HG03159 (cell line): ENCODE measurements at regions not wholly inside any gene's neighbourhood (a gene's known extent, or its start where the extent isn't known, plus 50 kb on each side); places are given as distances from the start of the nearest gene placed in this dataset.
A peak's percentile ranks its signal among the peaks of the same experiment; 100 is the strongest.

Experiments used
- ATAC-seq: cut with Tn5 transposase; IDR thresholded peaks from one replicate; pipeline ENCODE4 v1.9.1; 2021; ENCODE audit warnings: mild to moderate bottlenecking, moderate library complexity; ENCODE audit not compliant: unreplicated experiment

DNA sequence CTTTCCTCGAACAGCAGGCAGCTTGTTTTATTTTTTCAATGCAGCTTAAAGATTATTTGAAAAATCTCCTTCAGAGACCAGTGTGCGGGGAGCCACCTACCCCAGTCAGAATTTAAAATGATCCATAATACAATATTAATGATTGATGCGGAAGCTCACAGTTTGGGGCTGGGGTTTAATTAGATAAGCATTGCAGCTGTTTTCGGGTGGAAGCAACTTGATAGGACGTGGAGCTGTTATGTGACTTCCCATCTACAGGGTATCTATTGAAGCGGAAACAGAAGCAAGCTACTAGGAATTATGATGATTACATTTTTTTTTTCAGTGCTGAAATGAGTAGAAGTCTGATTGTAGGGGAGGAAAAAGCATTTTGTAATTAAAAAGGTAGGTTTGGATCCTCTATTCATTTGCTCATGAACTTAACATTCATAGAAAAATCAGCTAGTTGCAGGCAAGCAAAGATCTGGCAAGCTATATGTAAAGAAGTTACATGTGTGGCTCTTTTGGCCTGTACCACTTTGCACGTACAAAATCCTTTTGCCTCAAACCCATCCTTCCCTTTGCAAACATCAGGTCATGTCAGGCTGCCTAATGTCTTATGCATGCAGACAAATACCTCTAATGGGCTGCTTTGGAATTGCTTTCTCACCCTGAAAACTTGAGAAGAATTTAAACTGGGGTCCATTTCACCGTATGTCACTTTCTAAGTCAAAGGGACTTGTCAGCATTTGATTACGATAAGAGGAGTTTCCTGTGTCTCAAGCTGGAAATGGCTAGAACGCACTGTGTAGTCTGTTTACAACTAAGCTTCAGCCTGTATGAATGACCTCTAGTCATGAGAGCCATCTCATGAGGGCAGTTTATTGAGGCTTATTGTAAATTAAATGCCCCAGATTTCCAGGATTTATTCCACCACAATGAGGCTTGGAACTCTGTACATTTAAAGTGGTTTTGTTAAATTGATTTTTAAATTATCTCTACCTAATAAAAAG, 267.1 kb upstream of the TMTC4 start:
- ATAC-seq = no peak

DNA sequence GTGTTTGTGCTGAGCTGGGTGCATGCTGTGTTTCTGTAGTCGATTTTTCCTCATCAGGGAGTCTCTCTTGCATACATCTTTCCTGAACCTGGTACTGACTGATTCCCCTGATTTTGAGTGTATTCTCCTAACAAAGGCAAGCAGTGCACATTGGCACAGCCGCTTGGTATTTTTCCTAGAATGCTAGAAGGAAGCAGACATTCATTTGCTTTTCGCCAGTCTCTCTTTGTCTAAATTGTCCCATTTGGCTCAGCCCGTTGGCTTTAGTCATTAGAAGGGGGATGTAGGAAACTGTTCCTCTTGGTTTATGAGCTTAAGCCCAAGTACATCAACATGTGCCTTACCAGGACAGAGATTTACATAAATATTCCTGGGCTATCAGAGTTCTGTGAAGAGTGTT, 266.1 kb upstream of the TMTC4 start:
- no peak for ATAC-seq

DNA sequence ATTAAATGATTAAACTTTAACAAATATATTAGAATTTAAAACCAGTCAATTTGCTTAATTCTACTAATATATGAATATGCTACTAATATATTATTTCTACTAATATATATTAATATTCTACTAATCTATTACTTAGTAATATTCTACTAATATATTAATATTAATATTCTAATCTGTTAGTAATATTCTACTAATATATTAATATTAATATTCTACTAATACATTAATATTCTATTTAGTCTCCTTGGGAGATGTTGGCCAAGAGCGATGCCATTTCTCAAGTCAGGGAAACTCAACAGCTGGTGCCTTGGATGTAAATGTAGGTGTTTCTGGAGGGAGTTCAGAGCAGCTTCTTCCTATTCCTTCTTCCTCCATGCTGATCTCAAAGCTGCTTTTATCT, 259.2 kb upstream of the TMTC4 start:
- no peak for ATAC-seq

DNA sequence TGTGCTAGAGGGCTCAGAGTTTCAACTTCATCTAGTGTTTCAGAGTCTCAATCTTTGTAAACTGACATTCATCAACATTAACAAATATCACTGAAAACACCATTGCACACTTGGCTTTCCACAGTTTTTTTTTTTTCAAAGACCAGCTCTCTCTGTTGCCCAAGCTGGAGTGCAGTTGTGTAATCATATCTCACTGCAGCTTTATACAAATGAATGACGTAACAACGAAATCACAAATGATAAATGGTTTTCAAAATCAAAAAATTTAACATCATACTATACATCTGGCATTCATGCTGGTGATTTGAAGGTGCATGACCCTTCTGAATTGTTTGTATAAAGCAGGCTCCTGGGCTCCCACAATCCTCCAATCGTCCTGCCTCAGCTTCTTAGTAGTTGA, 248.0 kb upstream of the TMTC4 start:
- ATAC-seq = no peak

DNA sequence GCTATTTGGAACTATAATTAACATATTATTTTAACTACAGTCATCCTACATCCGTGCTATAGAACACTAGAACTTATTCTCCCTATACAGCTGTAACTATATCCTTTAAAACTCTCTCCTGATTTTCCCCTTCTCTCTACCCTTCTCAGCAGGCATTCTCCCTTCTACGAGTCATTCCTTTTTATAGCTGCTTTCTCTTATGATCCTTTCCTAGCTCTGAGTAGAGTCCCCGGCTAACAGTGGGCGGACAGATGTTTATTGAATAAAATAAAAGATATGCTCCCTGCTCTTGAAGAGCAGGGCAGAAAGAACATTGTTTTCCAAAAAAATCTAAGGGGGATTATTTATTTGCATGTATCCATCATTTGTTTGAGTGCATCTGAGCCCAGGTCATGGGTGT, 246.5 kb upstream of the TMTC4 start:
- ATAC-seq = no peak

DNA sequence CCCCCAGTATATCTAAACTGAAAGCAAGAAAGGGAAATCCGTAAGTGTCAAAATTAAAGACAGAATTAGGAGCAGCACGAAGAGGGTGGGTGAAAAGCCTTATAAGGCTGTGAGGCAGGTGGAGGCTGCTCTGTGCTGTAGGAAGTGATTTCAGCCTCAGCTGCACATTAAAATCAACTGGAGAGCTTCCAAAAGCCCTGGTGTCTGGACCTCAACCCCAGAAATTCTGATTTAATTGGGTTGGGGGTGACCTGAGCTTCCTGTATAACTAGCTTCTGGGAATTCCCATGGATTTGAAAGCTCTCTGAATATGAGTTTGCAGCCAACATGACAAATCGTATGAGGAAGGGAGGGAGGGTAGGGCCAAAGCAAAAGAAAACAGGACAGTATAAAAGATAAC, 242.4 kb upstream of the TMTC4 start:
- ATAC-seq = no peak

DNA sequence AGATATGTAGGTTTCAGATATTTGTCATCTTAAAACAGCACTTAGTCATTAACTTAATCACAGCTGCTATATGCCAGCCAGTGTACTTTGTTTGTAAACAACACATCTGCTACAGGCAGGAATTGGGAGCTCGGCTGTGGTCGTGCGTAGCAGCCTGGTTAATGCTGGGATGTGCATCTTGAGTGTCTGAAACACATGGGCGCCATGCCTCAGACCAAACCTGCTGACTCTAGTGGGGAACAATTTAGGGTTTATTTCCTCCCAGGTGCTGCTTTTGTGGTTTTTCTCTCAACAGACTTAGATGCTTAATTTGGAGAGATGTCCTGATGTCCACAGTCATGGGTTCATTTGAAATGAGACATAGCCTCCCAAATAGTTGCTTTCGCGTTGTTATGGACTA, 238.5 kb upstream of the TMTC4 start:
- no peak for ATAC-seq

DNA sequence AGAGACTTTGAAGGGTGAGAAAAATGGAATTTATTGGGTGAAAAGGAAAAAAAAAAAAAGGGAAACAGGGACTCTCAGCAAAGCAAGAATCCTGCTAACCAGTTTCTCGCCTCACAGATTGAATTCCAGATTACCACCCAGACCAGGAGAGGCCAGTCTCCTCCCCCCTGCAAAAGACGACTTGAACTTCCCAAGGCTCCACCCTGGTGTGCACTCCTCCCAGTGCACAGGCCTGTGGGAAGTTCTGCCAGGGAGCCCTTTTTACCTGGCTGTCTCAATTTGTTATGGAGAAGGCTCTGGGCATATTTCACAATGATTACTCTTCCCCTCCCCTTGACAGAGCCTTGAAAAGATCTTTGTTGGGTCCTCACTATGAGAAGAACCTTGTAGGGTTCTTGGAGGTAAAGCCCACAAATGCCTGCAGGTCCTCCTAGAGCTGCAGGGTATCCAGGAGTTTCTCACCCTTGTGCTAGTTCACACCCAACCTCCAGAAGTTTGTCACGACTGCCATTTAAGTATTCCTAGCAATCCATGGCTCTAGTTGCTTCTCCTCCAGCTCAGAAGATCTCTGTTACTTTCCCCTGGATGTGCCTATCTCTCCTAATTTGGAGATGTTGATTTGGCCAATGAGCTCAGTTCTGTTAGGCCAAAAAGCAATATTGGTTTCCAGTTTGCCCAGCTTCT, 229.8 kb upstream of the TMTC4 start:
- no peak for ATAC-seq

DNA sequence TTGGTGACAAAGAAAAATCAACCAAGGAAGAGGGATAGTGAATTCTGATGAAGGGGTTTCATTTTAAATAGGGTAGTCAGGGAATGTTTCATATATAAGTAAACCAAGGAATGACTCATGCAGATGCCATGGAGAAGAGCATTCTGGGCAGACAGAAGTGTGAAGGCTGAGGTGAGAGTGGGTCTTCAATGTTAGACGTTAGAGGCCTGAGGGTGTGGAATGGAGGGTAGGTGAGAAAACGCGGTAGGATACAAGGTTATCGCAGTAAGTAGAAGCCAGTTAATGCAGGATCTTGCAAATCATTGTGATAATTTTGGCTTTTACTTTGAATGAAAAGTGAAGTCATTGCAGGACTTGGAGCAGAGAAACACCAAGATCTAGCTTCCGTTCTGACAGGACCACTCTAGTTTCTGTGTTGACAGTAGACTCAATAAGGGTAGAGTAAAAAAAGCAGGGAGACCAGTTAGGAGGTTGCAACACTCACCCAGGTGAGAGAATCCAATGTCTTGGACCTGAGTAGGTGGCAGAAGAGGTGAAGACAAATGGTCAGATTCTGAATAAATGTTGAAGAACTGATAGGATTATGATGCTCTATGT, 225.2 kb upstream of the TMTC4 start:
- ATAC-seq = no peak

DNA sequence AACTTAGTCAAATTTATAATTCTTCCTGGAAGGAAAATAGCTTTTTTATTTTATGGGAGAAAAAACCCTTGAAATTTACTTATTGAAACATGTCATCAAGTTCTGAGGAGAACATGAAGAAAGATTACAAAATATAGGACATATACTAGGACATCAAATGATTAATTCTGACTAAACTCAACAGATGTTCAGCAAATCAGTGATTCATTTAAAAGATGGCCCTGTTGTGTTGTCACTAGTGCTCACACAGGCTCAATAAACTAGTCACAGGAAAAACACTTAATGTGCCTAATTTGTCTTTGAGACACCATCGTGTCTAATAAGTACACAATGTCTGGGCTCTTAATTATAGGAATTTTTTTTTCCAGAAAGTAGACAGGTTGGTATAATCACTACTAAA, 223.8 kb upstream of the TMTC4 start:
- no peak for ATAC-seq

DNA sequence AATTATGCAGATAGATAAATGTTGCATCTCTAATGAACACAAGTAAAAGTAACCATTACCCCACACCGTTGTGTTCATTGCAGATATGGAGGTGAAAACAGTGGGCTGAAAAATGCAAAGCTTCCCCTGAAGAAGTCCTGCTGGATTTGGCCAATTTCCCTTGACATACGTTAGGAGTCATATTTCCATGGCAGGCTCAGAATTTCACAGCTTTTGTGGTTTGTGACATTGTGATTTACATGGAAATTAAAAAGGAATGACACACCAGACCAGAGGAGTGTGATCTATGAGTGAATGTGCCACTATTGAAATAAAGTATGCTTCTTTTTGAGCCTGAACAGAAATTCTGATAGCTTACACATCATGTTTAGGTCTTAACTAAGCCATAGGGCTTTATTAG, 221.1 kb upstream of the TMTC4 start:
- no peak for ATAC-seq

DNA sequence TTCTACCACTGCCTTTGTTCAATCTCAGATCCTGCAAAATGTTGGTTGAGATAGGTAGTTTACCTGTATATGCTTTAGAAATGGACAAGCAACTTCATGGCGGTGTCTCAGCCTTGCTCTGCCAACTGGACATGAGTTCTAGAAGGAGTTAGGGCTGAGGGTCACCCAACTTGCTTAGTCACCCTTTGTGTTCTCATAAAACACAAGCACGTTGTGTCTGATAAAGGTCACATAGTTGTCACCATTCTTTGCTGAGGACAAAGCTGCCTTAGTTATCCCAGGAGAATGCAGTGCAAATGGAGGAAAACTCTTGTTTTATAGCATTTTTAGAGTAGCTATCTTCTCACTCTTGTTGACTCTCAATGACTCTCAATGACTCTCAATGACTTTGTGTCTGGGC, 218.4 kb upstream of the TMTC4 start:
- no peak for ATAC-seq

DNA sequence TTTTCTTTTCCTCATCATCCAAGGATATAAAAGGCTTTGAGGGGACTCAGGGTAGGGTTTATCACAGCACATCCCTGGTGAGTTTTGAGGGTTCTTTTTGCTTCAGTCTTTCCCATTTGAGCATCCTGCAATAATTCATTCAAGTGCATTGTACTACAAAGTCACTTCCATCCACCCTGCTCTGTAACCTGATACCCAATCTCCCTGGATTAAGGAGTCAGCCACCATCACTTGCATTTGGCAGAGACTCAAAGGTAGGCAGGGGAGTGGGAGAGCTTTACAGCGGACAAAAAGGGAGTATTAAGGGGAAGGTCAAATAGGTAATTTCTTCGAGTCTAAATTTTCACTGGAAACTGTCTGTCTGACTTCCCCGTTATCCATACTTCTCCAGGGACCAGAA, 216.1 kb upstream of the TMTC4 start:
- no peak for ATAC-seq

DNA sequence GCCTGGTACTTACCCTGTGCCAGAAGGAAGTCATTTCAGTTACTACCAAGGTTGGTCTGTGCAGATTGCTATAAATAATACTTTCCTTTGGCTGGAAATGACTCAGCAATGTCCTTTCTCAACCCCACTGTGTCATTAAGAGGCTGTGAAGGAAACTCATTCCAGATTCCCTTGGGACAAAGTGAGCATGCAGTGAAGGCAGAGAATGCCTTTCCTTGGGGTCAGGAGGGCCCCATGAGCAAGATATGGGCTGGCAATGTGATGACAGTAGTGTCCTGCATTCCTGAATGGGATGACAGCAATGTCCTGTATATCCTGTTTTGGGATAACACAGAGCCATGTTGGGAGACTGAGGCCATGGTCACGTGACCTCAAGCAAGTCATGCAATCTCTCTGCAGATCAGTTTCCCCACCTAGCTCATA, 213.1 kb upstream of the TMTC4 start:
- no peak for ATAC-seq

DNA sequence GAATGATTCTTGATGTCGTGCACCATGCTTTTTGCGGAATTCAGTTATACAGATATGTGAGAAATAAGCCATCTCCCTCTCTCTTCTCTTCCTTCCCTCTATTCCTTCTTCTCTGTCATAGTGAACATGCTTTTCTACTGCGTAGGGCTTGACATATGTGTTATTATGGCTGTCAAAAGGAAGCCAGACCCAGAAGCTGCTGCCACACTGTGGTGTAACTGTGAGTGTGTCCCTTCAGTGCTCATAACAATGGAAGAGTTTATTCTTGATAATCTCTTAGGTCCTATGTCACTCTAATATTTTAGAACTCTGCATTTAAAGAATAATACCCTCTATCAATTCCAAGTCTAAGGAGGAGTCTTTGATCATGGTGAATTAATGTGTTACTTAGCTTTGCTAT, 208.9 kb upstream of the TMTC4 start:
- no peak for ATAC-seq

DNA sequence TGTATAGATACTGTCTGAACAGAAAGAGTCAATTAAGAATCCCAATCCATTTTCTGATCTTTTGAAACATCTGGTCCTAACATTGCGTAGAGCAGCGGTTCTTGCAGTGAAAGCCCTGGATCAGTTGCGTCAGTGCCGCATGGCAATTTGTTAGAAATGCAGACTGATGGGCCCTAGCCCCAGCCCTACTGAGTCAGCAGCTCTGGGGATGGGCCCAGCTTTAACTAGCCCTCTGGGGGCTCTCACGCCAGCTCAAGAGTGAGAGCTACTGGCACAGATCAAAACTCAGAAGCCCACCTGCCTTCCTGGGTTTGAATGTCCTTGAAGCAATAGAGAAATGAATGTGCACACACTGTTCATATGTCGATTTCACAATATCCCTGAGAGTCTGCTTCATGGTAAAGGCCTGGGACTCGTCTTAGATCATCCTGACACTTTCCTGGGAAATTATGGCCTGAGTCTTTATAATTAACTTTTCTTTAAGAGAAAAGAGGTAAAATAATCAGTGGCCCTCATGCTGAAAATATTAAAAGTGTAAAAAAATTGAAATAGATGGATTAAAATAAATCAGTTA, 206.8 kb upstream of the TMTC4 start:
- ATAC-seq = no peak

DNA sequence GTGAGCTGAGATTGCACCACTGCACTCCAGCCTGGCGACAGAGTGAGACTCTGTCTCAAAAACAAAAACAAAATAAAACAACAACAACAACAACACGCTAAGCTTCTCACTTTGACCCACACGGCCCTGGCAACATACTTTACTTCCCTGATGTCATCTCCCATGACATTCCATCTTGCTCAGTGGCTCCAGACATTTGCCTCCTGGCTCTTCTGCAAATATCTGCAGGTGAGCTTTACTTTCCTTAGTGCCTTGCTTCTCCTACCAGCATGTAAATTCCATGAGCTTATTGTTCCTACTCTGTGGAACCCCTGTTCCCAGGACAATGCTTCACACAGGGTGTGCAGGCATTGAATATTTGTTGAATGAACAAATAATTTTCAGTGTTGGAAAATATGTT, 205.6 kb upstream of the TMTC4 start:
- no peak for ATAC-seq

DNA sequence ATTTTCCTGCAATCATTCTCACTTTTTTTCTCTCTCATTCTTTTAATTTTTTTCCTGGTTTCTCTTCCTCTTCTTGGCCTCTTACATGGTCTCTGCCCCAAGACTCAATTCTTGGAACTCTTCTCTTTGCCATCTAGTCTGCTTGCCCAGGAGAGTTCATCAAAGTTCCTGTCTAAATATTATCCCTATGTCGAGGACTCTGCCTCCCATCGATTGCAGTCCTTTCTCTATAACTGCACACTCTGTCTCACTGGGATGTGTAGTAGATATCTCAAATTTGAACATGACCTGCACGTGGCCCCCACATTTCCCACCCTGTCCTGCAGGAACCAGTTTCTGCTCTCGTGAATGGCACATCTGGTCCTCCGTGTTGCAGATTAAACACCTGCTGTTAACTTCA, 204.7 kb upstream of the TMTC4 start:
- no peak for ATAC-seq

DNA sequence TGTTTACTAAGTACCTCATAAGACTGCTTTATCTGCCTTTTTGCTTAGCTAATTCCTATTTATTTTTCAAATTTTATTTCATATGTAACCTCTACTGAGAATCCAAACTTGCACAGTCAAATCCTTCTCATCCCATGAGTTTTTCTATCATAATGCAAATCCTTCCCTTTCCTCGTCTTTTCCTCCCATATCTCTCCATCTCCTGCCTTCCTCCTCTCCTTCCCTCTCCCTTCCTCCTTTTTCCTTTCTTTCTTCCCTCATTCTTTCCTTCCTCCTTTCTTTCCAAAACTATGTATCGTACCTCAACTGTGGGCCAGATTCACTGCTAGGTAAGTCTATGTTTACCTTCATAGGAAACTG, 201.4 kb upstream of the TMTC4 start:
- no peak for ATAC-seq

DNA sequence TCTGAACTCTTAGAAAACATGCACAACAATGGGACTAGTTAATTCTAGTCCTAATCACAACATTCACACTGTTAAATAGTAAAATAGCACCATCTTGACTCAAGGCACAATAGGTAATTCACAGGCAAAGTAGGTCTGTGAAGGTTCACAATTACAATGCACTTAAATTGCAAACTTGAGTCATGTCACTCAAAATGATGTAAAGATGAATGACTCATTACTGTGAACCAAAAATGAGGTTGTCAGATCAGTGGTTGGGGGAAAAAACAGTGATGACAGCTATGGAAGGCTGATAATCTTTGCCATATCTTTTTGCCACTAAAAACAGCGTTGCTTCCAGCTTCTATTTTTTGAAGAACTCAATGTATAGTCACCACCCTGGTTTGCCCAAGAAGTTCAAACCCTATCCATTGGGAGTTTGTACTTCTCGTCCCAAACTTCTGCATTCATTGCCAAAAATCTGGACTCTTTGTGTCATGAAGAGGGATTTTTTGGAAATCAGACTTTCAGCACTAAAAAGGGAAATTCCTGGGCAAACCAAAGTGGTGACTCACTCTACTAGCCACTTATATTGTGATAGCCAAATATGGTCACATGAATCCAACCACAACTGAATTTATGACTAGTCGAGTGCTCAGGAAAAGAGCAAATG, 200.9 kb upstream of the TMTC4 start:
- ATAC-seq = peak; percentile 68

DNA sequence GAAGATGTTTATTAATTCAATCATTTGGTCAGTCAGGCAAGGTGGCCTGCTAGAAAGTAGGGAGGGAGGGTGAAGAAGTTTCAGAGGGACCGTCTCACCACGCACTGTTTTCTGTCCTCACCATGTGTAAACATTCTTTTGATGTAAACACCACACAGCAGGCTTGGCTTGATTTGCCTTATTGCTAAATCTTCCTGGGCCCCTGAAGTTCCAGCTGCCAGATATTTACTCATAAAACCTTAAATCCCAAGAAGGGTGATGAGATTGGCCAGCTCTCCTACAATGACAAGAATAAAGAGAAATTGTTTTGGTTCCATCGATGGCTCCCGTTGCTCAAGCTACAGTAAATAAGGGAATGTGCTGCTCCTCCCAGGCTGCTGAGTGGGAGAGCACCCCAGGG, 198.2 kb upstream of the TMTC4 start:
- no peak for ATAC-seq
